ENCODE measurements at regions not wholly inside any gene's neighbourhood (a gene's known extent, or its start where the extent isn't known, plus 50 kb on each side); places are given as distances from the start of the nearest gene placed in this dataset.

DNA sequence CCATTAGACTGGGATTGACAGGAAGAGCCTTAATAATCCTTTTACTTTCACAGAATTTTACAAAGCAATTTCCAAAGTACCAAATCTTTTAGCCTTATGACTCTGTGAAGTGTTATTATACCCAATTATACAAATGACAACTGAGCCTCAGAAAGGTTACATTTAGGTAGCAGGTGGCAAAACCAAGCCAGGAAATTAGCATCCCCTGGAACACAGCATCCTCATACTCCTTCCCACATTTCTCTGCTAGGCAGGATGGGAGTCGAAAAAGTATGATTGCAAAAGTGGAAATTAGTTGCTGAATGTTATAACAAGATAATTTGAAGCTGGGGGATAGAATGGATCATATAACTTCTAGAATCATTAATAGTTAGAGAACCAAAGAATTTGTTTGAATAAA lies 359.7 kb upstream of the PDGFD start:
- TF ChIP-seq EZH2phosphoT487 (IDR thresholded peaks at IDR 0.05; ENCODE audit: borderline replicate concordance, low read depth, low read length) = no peak
- TF ChIP-seq, protein P1, sequence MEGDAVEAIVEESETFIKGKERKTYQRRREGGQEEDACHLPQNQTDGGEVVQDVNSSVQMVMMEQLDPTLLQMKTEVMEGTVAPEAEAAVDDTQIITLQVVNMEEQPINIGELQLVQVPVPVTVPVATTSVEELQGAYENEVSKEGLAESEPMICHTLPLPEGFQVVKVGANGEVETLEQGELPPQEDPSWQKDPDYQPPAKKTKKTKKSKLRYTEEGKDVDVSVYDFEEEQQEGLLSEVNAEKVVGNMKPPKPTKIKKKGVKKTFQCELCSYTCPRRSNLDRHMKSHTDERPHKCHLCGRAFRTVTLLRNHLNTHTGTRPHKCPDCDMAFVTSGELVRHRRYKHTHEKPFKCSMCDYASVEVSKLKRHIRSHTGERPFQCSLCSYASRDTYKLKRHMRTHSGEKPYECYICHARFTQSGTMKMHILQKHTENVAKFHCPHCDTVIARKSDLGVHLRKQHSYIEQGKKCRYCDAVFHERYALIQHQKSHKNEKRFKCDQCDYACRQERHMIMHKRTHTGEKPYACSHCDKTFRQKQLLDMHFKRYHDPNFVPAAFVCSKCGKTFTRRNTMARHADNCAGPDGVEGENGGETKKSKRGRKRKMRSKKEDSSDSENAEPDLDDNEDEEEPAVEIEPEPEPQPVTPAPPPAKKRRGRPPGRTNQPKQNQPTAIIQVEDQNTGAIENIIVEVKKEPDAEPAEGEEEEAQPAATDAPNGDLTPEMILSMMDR (conservative IDR thresholded peaks at IDR 0.05; ENCODE audit: low read length) = no peak
